ENCODE measurements at regions not wholly inside any gene's neighbourhood (a gene's known extent, or its start where the extent isn't known, plus 50 kb on each side); places are given as distances from the start of the nearest gene placed in this dataset.

DNA sequence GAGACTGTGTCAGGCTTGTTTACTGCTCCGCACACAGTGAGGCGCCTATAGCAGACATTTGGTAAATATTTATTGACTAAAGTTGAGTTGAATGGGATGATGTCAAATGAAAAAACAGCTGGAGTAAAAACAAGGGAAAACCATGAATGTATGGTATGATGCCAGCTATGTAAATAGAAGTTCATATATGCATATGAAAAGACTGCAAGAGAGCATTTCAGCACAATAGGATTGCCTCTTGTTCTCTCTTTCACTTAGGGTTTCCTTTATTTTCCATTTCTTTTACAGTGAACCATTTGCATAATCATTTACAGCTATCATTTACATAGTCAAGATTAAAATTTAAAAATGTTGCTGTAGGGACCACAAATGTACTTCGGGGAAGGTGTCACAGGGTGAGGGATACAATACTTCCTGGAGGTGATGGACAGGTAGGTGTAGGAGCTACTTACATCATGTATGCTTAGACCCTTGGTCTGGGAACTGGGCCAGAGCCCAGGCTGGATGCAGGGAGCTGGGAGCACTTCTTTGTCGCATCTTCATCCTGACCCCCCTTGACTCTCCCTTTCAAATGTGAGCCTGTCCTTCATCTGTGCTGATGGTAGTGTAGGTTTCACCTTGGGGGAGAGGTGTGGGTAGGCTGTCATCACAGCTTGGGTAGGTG, 113.3 kb downstream of the UTP18 start:
- no peak for TF ChIP-seq CTCF (IDR thresholded peaks at IDR 0.05; ENCODE audit: low read depth, low read length)
- no peak for TF ChIP-seq POLR2A (IDR thresholded peaks at IDR 0.05; ENCODE audit: extremely low read depth, insufficient read length)
